Type B pancreatic cell (in vitro differentiated cells): ENCODE measurements at regions not wholly inside any gene's neighbourhood (a gene's known extent, or its start where the extent isn't known, plus 50 kb on each side); places are given as distances from the start of the nearest gene placed in this dataset.

ENCODE experiments used
- DNase-seq: peaks from one replicate; pipeline ENCODE4 v3.0.0; 2021; ENCODE audit warnings: mixed read lengths; ENCODE audit not compliant: unreplicated experiment; ENCODE audit errors: extremely low spot score
- H3K27ac Mint-ChIP-seq: 2 replicates; pipeline ENCODE4 v1.8.0; 2021; ENCODE audit warnings: mild to moderate bottlenecking, mixed read lengths
- H3K27me3 Mint-ChIP-seq: 2 replicates; pipeline ENCODE4 v1.8.0; 2021; ENCODE audit warnings: mixed read lengths
- H3K36me3 Mint-ChIP-seq: 2 replicates; pipeline ENCODE4 v1.8.0; 2021; ENCODE audit warnings: mixed read lengths
- H3K4me1 Mint-ChIP-seq: one replicate; pipeline ENCODE4 v1.8.0; 2021; ENCODE audit warnings: mixed read lengths; ENCODE audit not compliant: unreplicated experiment
- H3K4me3 Mint-ChIP-seq: 2 replicates; pipeline ENCODE4 v1.8.0; 2021; ENCODE audit warnings: mild to moderate bottlenecking, mixed read lengths
- H3K9me3 Mint-ChIP-seq: 2 replicates; pipeline ENCODE4 v1.8.0; 2021; ENCODE audit warnings: mixed read lengths
- CTCF ChIP-seq: fragments of 200-600 bp; sonication (generic); conservative IDR thresholded peaks from 2 replicates; pipeline ENCODE4 v1.5.0; 2021; ENCODE audit warnings: antibody characterized with exemption, mild to moderate bottlenecking

GRCh38 chr12:98123021-98123461 lies 392.3 kb upstream of the TMPO start:
- Mint-ChIP-seq H3K27me3 (peaks cover 6% of the 10 kb centered on the region), H3K36me3 (peaks cover 4% of the 10 kb centered on the region), H3K27ac (peak overlapping the region; percentile 20), H3K4me3 (peak overlapping the region; percentile 10), H3K9me3 (peaks cover 5% of the 10 kb centered on the region), H3K4me1 (peaks cover 24% of the 10 kb centered on the region)
- no peak for TF ChIP-seq CTCF
- no peak for DNase-seq

GRCh38 chr12:98126637-98127335 lies 388.6 kb upstream of the TMPO start:
- H3K4me3 Mint-ChIP-seq, result no peak overlapping the region
- H3K9me3 Mint-ChIP-seq, result peaks cover 5% of the 10 kb centered on the region
- peaks cover 4% of the 10 kb centered on the region for H3K27me3 Mint-ChIP-seq
- DNase-seq, result no peak
- peaks cover 24% of the 10 kb centered on the region for H3K4me1 Mint-ChIP-seq
- H3K27ac Mint-ChIP-seq, result peak overlapping the region; percentile 25
- TF ChIP-seq CTCF, result no peak
- peaks cover 4% of the 10 kb centered on the region for H3K36me3 Mint-ChIP-seq

GRCh38 chr12:98127336-98127679 lies 388.1 kb upstream of the TMPO start:
- H3K4me1 Mint-ChIP-seq, result peaks cover 24% of the 10 kb centered on the region
- peaks cover 4% of the 10 kb centered on the region for H3K36me3 Mint-ChIP-seq
- H3K27me3 Mint-ChIP-seq, result peaks cover 4% of the 10 kb centered on the region
- DNase-seq, result no peak
- H3K27ac Mint-ChIP-seq, result no peak overlapping the region
- H3K4me3 Mint-ChIP-seq, result no peak overlapping the region
- H3K9me3 Mint-ChIP-seq, result peaks cover 5% of the 10 kb centered on the region
- TF ChIP-seq CTCF, result no peak

- no peak for TF ChIP-seq CTCF
- DNase-seq, result no peak
- Mint-ChIP-seq H3K4me1 (peaks cover 22% of the 10 kb centered on the region), H3K9me3 (peaks cover 5% of the 10 kb centered on the region), H3K36me3 (peaks cover 4% of the 10 kb centered on the region), H3K27ac (no peak overlapping the region), H3K27me3 (peaks cover 4% of the 10 kb centered on the region), H3K4me3 (no peak overlapping the region)
Observed at GRCh38 chr12:98127854-98128253, 387.5 kb upstream of the TMPO start.

- Mint-ChIP-seq H3K4me1 (no peaks in the 10 kb centered on the region), H3K36me3 (no peaks in the 10 kb centered on the region), H3K9me3 (no peaks in the 10 kb centered on the region), H3K4me3 (no peak overlapping the region), H3K27ac (no peak overlapping the region), H3K27me3 (peaks cover 8% of the 10 kb centered on the region)
- TF ChIP-seq CTCF, result no peak
- DNase-seq, result no peak
Observed at GRCh38 chr12:98136544-98136943, 378.8 kb upstream of the TMPO start.
